GM18519 (cell line): ENCODE measurements at regions not wholly inside any gene's neighbourhood (a gene's known extent, or its start where the extent isn't known, plus 50 kb on each side); places are given as distances from the start of the nearest gene placed in this dataset.
"Not testable (repeated sequence)": the region's sequence is repeated elsewhere in the genome, so short reads cannot be mapped to it uniquely, and the experiment has no call there.

Experiments used
- ATAC-seq: cut with Tn5 transposase; IDR thresholded peaks from one replicate; pipeline ENCODE4 v1.9.1; 2021; ENCODE audit warnings: mild to moderate bottlenecking, moderate library complexity; ENCODE audit not compliant: unreplicated experiment, low FRiP score

DNA sequence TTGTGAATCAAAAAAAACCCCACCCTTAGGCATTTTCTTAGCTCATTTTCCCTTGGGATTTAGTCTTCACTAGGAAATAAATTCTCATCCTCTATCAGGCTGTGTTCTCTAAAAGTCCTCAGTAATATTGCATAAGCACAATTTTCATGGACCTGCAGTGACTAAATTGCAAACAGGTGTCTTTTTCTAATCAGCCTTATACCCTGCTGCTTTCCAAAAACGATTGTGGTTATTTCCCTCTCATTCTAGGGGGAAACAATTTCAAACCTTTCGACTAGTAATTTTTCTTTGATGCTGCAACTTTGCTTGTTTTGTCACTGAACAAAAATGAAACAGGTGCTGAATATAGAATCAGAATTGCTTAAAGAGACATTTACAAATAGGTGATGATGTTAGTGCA lies 549.9 kb downstream of the PDHA2 start:
- ATAC-seq: no peak

DNA sequence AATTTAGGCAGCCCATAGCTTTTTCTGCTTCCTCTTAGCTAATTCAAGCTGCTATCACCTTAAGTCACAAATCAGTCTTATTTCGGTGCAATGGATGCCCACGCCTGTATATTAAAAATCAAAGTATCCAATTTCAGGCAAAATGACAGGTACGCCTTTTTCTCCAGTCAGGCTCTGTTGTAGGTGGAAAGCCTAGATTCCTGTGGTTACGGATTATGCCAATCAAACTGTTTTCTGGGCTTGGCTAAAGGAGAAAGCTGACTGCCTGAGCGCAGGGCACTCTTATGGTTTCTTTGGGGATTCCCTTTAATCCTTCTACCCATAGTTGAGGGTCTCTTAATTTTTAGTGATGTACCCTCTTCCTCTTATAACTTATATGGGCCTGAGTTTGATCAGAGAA lies 550.5 kb downstream of the PDHA2 start:
- ATAC-seq: no peak

DNA sequence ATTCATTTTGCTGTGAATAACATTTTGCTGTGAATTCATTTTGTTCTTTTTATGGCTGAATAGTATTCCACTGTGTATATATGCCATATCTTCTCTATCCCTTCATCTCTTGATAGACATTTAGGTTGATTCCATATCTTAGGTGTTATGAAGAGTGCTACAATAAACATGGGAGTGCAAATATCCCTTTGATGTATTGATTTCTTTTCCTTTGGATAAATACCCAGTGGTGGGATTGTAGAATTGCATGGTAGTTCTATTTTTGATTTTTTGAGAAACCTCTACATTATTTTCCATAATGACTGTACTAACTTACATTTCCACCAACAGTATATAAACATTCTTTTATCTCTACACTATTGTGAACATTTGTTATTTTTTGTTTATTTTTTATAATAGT lies 555.9 kb downstream of the PDHA2 start:
- ATAC-seq: no peak

DNA sequence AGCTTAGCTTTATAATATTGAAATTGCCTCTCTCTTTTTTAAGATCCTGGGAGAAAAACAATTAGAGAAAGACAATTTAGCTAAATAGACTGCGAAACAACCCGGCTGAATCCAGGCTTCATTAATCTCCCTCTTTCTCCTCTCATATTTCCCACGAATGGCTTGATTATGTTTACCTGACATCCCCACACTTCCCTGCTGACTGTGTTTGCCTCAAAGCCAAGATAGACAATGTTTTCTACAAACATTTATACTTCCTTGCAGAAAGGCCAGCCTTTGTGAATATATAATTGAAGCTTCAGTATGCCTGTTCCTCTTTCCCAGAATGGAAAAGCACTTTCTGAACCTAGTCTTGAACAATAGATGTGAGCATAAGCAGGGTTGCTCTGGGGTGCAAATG lies 566.8 kb downstream of the PDHA2 start:
- ATAC-seq: no peak

DNA sequence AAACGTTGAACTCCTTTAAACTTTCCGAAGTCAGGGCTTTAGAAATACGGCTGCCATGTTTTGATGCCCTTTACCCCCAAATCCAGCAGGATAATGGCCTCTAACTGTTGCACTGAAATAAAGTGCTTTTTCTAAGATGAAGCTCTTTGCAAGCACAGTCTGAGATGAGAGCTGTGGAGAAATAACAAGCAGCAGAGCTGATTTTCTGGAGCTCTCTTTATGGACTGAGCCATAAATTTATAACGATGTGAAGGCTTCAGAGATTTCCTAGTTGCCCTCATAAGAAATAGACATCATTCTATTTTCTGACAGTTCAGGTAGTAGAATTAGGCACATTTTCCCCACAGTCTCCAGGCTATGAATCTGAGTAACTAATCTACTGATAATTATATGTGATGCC lies 567.3 kb downstream of the PDHA2 start:
- ATAC-seq: no peak

DNA sequence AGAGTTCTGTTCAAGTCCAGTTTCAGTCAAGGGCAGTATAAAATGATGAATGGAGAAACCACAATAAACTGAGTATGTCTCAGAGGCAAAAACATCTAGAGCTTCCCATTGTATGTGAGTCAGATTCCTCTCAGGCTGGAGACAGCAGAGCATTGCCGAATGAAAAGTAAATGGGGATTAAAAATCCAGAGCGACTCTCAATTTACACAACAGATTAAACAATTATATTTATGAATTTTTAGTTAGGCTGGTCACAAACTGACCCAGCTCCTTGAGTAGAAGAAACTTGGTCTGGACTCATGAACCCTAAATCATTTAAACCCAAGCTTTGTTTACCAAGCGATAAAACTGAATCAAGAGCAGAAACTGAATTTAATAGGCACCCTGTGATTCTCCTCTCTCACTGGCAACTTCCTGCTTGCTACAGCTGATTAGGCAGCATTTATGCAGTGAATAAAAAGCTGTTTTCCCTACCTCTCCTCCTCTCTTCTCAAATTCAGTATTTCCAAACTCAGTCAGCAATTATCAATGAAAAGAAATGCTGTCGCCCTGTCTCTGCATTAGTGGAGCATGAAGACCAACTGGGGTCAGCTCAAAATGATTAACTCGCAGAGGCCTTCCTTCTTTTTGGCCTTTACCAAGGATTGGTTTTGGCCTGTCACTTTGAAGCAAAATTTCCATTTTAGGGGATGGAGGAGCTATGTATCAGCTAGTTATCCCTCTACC lies 568.0 kb downstream of the PDHA2 start:
- no peak for ATAC-seq

DNA sequence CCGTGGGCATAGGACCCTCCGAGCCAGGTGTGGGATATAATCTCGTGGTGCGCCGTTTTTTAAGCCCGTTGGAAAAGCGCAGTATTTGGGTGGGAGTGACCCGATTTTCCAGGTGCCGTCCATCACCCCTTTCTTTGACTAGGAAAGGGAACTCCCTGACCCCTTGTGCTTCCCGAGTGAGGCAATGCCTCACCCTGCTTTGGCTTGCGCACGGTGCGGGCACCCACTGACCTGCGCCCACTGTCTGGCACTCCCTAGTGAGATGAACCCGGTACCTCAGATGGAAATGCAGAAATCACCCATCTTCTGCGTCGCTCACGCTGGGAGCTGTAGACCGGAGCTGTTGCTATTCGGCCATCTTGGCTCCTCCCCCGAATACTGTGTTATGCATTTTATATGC lies 575.0 kb downstream of the PDHA2 start:
- ATAC-seq: not testable (repeated sequence)

DNA sequence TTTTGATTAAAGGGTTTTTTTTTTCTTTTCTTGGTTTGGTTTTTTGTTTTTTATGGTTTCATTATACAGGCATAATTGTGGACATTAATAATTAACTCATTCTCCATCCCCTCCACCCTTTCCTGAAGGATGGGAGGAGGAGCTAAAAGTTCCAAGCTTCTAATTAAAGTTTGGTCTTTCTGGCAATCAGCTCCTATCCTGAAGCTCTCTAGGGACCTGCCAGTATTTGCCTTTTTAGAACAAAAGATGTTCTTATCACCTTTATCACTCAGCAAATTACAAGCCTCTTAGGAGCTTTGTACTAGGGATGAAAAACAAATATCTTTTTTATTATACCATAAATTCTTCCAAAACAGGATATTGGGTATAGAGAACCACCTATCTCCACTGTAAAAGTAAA lies 589.8 kb downstream of the PDHA2 start:
- ATAC-seq: no peak

DNA sequence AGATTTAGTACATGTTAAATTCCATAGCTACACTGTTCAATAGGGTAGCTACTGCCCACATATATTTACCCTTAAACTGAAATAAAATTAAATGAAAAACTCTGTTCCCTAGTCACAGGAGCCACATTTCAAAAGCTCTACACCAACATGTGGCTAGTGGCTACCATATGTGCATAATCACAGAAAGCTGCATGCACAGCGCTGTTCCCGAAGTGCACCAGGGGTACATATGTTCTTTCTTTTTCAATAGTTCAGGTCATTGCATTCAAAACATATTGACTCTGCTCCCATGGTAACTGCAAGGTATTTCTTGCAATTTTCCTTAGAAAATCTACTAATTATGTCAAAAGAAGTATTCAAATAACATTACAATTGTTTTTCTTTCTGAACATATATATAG lies 591.2 kb downstream of the PDHA2 start:
- no peak for ATAC-seq

DNA sequence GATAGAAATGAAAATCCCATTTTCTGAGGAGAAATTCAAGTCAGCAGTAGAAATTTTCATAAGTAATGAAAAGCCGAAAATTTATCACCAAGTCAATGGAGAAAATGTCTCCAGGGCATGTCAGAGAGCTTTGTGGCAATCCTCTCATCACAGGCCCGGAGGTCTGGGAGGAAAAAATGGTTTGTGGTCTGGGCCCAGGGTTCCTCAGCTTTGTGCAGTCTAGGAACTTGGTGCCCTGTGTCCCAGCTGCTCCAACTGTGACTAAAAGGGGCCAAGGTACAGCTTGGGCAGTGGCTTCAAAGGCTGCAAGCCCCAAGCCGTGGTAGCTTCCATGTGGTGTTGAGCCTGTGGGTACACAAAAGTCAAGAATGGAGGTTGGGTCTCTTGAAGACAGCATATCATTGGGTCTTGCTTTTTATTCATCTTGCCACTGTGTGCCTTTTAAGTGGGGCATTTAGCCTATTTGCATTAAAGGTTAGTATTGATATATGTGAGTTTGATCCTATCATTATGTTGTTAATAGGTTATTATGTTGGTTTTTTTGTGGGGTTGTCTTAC lies 608.5 kb downstream of the PDHA2 start:
- no peak for ATAC-seq

DNA sequence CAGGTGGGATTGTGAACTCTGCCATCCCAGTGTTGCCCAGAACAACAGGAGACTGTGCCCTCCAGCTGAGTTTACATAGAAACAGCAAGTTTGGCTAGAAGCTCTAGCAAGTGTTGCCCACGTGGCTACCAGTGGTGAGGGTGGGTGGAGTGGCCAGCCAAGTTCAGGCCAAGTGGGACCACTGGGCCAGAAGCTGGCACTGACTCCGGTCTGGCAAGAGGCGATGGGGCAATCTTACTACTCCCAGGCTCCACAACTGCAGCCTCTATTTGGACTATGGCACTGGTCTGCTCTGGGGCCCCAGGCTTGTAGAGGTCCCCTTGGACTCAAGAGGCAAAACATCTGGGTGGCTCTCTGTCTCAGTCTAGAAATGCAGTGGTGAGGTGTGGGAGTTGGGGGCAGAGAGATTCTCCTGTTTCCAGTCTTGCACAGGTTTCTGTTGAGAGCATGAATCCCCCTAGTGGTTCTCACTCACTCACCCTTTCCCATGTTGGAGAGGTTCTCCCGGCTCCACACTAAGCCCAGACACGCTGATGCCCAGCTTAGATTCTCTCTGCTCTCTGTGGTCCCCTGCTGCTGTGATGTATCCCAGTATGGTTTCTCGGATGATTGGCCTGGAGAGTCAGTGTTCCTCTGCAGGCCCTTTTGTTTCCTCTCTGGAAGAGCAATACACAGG lies 615.3 kb downstream of the PDHA2 start:
- ATAC-seq: no peak

DNA sequence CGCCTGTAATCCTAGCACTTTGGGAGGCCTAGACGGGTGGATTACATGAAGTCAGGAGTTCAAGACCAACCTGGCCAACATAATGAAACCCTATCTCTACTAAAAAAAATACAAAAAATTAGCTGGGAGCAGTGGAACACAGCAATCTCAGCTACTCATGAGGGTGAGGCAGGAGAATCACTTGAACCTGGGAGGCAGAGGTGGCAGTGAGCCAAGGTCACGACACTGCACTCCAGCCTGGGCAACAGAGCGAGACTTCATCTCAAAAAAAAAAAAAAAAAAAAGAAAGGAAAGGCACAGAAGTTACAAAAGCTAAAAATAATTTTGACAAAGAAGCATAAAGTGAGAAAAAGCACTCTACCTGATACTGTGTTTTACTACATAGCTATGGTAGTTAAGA lies 618.1 kb downstream of the PDHA2 start:
- ATAC-seq: not testable (repeated sequence)

DNA sequence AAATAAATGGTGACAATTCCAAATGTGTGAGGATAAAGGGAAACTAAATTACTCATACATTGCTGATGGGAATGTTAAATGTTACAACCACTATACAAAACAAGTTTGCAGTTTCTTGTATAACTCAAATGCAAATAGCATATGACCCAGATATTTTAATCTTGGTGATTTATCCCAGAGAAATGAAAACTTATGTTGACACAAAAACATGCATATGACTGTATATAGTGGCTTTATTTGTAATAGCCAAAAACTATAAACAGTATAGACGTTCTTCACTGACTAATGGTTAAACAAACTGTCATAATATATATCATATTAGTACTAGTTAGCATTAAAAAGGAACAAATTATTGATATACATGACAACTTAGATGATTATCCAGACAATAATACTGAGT lies 619.2 kb downstream of the PDHA2 start:
- ATAC-seq: no peak

DNA sequence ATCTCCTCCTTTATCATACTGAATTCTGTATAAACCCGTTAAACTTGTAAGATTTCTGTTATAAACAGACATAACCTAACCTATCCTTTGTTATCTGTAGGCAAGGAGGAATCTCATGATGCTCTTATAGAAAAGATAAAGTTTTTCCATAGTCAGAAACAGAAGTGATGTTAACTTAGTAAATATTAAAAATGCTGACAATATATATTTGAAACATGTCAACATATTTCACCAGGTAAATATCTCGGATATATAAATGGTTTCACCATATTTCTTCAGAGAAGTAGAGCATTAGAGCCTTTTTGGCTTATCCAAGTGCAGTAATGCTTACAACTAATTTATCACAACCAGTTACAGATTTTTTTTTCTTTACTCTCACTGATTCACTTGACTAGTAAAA lies 625.9 kb downstream of the PDHA2 start:
- ATAC-seq: no peak

DNA sequence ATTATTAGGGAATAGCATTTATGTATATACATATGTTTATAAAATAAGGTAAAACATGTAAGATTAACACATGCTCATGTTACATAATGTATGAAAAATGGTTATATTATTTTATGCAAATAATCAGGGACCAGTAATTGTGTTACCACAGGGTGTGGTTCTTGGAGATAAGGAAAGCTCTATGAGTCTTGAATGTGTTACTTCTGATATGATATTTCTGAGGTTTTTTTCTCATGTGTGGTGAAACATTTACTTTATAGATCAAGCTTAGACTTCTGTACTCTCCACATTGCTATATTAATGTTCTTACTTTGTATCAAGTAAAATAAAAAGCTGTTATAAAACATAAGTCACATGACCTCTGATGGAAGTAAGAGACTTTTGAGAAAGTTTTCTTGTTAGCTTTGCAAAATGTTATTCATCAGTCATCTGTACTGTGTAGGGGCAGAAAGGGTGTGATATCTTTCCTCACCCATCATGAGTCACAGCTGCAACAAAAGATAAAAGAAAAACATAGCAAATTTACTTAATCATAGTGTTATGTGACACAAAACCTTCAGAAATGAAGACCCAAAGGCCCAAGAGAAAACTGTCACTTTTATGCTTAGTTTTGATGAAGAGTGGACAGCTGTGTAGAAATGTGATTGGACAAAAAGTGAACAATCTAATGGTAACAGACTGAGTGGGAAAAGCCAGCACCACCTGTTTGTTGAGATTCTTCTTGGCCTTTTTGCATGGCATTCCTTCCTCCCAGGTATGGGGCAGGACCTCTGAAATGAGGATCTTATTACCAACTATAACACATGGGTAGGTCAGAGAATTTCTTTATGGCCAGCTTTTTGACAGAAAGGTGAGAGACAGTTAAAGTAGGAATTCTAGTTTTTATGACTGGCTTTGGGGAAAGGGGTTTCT lies 632.3 kb downstream of the PDHA2 start:
- no peak for ATAC-seq

DNA sequence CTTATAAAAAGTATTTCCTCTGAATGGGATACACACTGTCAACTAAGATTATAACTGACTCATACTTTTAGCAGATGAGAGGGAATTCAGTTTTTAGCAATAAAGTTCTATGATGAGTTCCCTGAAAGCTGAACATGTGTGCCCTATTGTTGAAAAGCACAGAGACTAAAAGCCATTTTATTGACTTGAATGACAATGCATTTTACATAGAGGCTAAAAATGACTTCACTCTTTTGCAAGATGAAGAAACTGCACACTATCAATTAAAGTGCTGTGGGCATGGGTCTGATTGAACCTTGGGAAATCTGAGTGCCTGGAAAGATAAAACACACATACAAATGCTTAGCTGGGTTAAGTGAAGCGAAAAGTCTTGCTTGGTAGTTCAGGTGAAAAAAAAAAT lies 633.4 kb downstream of the PDHA2 start:
- ATAC-seq: no peak

DNA sequence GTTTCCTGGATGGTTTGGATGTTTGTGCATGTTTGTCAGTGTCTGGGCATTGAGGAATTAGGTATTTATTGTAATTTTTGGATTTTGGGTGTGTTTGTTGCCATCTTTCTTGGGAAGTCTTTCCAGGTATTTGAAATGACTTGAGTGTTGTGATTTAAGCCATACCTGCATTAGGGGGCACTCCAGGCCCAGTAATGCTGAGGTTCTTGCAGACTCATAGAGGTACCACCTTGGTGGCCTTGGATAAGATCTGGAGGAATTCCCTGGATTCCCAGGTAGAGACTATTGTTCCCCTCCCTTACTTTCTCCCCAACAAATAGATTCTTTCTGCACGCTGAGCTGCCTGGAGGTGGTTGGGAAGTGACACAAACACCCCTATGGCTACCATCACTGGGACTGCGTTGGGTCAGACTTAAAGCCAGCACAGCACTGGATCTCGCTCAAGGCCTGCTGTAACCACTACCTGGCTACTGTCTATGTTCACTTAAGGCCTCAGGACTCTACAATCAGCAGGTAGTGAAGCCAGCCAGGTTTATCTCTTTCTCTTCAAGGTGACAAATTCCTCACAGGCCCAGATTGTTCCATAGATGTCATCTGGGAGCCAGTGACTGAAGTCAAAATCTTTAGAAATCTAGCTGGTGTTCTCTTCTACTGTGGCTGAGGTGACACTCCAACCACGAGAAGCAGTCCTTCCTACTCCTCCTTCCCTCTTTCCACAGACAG lies 643.6 kb downstream of the PDHA2 start:
- ATAC-seq: no peak

DNA sequence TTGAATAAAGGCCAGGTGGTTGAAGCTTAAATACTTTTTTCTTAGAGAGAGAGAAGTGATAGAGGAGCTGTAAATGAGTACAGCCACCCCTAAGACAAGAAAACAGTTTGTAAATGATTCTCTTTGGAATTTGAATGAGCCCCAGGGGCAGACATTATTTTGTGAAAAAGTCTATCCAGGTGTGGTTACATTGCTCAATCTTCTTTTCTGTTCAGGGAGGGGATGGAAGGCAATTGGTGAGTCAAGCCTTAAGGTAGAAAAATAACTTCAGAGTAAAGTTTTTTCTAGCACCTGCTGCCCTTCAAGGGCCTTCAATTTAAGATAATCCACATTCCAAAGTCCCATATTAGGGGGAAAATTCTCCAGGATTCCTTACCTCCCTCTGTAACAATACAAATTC lies 646.7 kb downstream of the PDHA2 start:
- no peak for ATAC-seq

DNA sequence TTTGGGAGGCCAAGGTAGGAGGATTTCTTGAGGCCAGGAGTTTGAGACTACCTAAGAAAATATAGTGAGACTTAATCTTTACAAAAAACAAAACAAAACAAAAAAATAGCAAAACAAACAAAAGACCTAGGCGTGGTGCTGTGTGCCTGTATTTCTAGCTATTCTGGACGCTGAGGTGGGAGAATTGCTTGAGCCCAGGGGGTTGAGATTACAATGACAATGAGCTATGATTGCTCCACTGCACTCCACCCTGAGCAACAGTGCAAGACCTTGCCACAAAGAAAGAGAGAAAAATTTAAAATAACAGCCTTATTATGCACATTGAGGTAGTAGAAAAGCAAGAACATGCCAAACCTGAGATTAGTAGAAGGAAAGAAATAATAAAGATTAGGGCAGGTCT lies 657.7 kb downstream of the PDHA2 start:
- ATAC-seq: no peak

DNA sequence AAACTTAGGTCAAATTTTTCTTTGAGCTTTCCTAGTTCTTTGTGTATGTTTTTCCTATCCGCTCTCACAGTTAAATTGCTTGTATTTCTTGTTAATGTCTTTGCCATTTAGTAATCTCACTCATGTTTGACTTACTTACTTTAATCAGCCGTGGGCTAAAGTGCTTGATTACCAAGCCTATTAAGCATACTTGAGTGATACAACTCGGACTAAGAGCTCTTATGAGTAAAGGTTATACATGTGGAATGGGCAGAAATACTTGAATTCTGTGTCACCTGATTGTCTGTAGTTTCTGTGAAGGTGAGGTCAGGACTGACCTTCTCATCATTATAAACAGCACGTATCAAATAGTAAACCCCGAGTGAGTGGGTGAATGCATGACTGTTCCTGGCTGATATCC lies 664.5 kb downstream of the PDHA2 start:
- ATAC-seq: no peak
